GM12864 (cell line): ENCODE measurements at regions not wholly inside any gene's neighbourhood (a gene's known extent, or its start where the extent isn't known, plus 50 kb on each side); places are given as distances from the start of the nearest gene placed in this dataset.

Experiments
- DNase-seq: peaks from one replicate; pipeline ENCODE4 v3.0.0-alpha.2; 2011; ENCODE audit warnings: low read depth
- H3K4me3 ChIP-seq: 2 replicates; pipeline ENCODE4 v1.5.1; 2011; ENCODE audit warnings: mild to moderate bottlenecking, low read depth, low read length, control low read depth
- TF ChIP-seq, protein P1 (sequence below): IDR thresholded peaks from 2 replicates; pipeline ENCODE4 v1.5.1; 2011; ENCODE audit warnings: low read depth, mild to moderate bottlenecking, moderate library complexity, low read length, control low read depth, inconsistent platforms; ENCODE audit errors: missing control alignments

DNA sequence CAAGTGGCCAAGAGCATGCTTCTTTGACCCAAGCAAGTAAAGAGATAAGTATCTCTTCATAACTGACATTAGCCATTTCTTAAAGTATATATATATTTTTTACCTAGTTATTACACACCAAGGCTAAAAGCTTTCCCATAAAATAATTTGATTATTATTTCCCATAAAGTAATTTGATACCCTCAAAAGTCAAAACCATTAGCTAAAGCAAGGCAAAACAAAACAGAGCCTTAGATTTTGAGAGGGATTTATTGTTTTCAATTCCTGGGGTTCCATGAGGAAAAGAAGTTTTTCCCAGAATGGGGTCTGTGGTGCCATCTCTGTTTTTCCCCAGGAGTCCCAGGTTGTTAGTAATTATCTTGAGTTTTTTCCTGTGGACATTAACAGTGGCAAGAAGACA lies 125.5 kb upstream of the NUDT4 start:
- DNase-seq: no peak
- TF ChIP-seq, protein P1, sequence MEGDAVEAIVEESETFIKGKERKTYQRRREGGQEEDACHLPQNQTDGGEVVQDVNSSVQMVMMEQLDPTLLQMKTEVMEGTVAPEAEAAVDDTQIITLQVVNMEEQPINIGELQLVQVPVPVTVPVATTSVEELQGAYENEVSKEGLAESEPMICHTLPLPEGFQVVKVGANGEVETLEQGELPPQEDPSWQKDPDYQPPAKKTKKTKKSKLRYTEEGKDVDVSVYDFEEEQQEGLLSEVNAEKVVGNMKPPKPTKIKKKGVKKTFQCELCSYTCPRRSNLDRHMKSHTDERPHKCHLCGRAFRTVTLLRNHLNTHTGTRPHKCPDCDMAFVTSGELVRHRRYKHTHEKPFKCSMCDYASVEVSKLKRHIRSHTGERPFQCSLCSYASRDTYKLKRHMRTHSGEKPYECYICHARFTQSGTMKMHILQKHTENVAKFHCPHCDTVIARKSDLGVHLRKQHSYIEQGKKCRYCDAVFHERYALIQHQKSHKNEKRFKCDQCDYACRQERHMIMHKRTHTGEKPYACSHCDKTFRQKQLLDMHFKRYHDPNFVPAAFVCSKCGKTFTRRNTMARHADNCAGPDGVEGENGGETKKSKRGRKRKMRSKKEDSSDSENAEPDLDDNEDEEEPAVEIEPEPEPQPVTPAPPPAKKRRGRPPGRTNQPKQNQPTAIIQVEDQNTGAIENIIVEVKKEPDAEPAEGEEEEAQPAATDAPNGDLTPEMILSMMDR: no peak
- H3K4me3 ChIP-seq: no peak overlapping the region

DNA sequence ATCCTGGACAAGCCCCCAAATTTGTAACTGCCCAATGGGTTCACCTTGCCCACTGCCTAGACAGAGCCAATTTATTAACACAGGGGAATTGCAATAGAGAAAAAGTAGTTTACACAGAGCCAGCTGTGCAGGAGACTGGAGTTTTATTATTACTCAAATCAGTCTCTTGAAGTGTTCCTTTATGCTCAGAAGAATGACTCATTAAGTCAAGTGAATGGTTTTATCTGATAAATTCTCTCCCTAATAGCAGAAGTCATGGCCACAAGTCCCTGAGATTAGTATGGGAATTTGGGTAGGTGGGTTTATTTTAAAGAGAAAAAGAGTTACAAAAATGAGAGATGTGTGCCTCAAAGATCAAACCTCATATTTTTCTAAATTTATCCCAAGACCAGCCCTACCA lies 122.8 kb upstream of the NUDT4 start:
- H3K4me3 ChIP-seq: no peak overlapping the region
- DNase-seq: no peak
- TF ChIP-seq, protein P1: no peak

DNA sequence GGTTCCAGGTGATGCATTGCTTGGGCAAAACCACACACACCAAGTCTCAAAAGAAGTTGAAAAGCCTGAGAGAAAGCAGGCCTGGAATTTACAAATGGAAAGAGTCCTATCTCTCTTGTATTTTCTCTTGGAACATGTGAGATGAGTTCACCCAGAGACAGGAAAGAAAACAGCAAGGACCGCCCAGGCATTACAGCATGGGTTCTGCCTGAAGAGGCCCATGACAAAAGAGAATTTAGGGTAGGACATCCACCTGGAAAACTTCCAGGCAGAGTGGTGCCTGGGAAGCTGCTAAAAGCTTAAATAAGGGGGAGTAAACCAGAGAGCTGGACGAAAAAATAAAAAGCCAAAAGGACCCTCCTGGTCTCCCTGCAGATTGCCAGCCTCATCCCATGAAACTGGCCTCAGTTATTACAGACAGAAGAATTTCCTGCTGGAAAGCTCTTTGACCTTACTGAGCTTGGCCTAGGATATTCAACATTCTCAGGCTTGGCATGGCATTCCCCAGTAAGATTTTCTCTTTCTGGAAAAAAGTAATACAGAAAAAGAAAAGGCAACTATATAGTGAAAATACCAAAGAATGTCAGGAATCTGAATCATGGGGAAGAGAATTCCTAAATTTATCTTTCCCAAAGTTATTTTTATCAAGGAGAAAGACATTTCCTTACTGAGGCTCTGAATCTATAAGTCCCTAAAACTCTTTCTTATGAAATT lies 121.3 kb upstream of the NUDT4 start:
- TF ChIP-seq, protein P1: no peak
- DNase-seq: no peak
- H3K4me3 ChIP-seq: no peak overlapping the region

DNA sequence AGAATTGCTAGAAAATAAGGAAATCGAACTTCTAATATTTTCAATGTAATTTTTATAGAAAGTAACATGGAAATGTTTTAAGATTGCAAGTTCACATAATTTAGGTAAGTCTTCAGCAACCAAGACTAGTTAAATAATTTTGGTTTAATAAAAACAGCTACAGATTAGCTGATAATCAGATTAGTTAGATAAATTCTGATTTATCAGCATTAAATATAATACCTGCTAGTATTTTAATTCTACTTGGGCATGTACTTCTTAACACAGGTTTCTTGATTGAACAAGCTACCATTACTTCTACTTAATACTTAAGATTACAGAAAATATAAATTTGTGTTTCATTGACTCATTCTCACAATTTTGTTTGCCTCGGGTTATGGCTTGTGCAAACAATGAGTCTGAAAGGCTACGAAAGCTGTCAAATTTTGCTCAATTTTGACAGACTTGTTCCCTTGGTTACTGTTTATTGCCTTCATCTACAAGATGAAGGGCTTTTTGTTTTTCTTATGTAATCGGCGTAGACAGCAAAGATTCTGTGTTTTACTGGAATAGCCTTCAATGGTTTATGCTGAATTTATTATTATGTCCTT lies 116.1 kb upstream of the NUDT4 start:
- no peak for DNase-seq
- no peak overlapping the region for H3K4me3 ChIP-seq
- TF ChIP-seq, protein P1: no peak

DNA sequence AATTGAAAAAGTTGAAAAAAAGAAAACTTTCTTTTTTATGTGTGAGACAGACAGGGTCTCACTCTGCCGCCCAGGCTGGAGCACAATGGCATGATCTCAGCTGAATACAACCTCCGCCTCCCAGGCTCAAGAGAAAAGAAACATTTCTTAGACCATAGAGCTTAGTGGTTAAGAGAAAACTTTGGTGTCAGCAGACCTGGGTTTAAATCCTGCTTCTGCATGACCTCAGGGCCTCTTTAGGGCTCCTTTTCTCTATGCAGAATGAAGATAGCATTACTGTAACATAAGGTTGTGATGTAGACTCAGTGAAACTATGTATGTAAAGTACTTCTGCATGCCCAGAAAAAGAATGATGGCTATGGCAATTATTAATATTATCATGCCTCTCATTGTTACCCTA lies 104.7 kb upstream of the NUDT4 start:
- TF ChIP-seq, protein P1: no peak

DNA sequence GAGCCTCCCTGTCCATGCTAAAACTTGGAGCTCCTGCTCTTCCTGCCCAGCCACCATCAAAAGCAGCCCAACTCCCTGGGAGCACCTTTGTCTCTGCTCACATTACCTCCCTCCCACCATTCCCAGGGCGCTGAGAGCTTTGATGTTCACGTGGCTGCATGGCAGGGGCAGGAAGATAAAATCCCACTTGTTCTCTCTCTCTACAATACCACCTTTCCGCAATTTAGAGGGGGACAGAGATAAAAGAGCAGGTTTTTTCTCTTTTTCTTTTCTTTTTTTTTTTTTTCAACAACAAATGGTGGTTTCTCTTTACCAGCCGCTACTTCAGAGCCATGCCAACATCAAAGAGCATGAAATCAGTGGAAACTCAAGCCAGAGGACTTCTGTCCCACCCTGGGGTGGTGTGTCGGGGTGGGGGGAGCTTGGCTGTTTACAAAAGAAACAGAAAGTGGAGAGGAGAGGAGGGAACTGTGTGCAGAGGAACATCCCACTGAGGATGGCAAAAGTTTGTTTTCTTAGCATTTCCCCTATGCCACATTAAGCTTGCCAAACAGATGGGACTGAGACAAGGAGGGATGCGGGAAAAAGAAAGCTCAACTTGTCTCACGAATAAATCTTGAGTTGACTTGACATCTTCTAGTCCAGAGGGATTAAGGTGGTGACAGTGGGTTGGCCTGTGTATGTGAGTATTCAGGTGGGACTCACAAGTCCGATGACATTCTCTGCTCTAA lies 103.7 kb upstream of the NUDT4 start:
- TF ChIP-seq, protein P1: no peak
- DNase-seq: no peak
- H3K4me3 ChIP-seq: no peak overlapping the region

More for the DNA sequence above, 104.7 kb upstream of the NUDT4 start:
- no peak for DNase-seq
- no peak overlapping the region for H3K4me3 ChIP-seq
